GM06990 (cell line): ENCODE measurements at regions not wholly inside any gene's neighbourhood (a gene's known extent, or its start where the extent isn't known, plus 50 kb on each side); places are given as distances from the start of the nearest gene placed in this dataset.

Experiments used
- DNase-seq: peaks from one replicate; pipeline ENCODE4 v3.0.0-alpha.2; 2011; ENCODE audit not compliant: insufficient read length; ENCODE audit errors: extremely low read depth
- H3K27me3 ChIP-seq: replicated peaks from 2 replicates; pipeline ENCODE4 v1.6.0; 2011; ENCODE audit warnings: low read length; ENCODE audit not compliant: control insufficient read depth, insufficient read depth
- H3K36me3 ChIP-seq: 2 replicates; pipeline ENCODE4 v1.5.1; 2011; ENCODE audit warnings: low read length; ENCODE audit not compliant: control insufficient read depth, insufficient read depth
- H3K4me3 ChIP-seq: replicated peaks from 2 replicates; pipeline ENCODE4 v1.5.1; 2011; ENCODE audit warnings: low read depth, mild to moderate bottlenecking, control low read depth, low read length
- CTCF ChIP-seq: IDR thresholded peaks from 2 replicates; pipeline ENCODE4 v1.5.1; 2011; ENCODE audit warnings: low read length, control low read depth, mild to moderate bottlenecking, inconsistent platforms; ENCODE audit not compliant: insufficient read depth, poor library complexity, severe bottlenecking

GRCh38 chr15:95701410-95701809 lies 629.1 kb upstream of the NR2F2 start:
- H3K27me3 ChIP-seq = no peaks in the 10 kb centered on the region
- no peak for TF ChIP-seq CTCF
- no peak for DNase-seq
- H3K4me3 ChIP-seq = no peak overlapping the region
- H3K36me3 ChIP-seq = no peaks in the 10 kb centered on the region

- H3K27me3 ChIP-seq = no peaks in the 10 kb centered on the region
- no peak for TF ChIP-seq CTCF
- DNase-seq = no peak
Measured at GRCh38 chr15:95709959-95710695, 620.4 kb upstream of the NR2F2 start.

GRCh38 chr15:95712785-95713184 lies 617.7 kb upstream of the NR2F2 start:
- Histone ChIP-seq H3K36me3 (no peaks in the 10 kb centered on the region), H3K27me3 (no peaks in the 10 kb centered on the region), H3K4me3 (no peak overlapping the region)
- TF ChIP-seq CTCF = no peak
- no peak for DNase-seq

More at GRCh38 chr15:95709959-95710695, 620.4 kb upstream of the NR2F2 start:
- H3K36me3 ChIP-seq = no peaks in the 10 kb centered on the region
- no peak overlapping the region for H3K4me3 ChIP-seq

- no peaks in the 10 kb centered on the region for H3K36me3 ChIP-seq
- TF ChIP-seq CTCF = no peak
- no peak overlapping the region for H3K4me3 ChIP-seq
- no peak for DNase-seq
- no peaks in the 10 kb centered on the region for H3K27me3 ChIP-seq
Measured at GRCh38 chr15:95713324-95713723, 617.2 kb upstream of the NR2F2 start.

- DNase-seq = no peak
- Histone ChIP-seq H3K36me3 (no peaks in the 10 kb centered on the region), H3K27me3 (no peaks in the 10 kb centered on the region), H3K4me3 (no peak overlapping the region)
- TF ChIP-seq CTCF = no peak
Measured at GRCh38 chr15:95715116-95715903, 615.2 kb upstream of the NR2F2 start.
